ENCODE measurements at regions not wholly inside any gene's neighbourhood (a gene's known extent, or its start where the extent isn't known, plus 50 kb on each side); places are given as distances from the start of the nearest gene placed in this dataset.

DNA sequence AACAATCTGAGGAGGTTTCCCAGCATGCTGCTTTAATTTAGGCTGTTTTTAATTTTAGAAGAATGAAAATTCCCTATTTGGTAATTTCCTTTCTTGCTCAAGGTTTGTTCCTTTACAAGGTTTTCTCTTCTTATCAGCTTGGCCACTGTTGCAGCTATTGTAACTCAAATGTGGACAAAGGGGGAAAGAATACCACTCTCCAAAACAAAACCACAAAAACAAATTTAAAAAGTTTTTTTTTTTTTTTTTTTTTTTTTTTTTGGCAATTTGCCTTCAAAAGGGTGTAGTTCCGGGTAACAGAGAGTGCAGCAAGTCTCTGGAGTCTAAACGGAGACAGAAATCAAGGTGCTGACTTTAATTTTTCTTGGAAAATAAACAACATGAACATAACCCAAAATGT is 306.4 kb upstream of the ARGLU1 start:
- no peak for TF ChIP-seq TAF1 (IDR thresholded peaks at IDR 0.05; ENCODE audit: borderline replicate concordance, low read depth, low read length)
- TF ChIP-seq, protein P1, sequence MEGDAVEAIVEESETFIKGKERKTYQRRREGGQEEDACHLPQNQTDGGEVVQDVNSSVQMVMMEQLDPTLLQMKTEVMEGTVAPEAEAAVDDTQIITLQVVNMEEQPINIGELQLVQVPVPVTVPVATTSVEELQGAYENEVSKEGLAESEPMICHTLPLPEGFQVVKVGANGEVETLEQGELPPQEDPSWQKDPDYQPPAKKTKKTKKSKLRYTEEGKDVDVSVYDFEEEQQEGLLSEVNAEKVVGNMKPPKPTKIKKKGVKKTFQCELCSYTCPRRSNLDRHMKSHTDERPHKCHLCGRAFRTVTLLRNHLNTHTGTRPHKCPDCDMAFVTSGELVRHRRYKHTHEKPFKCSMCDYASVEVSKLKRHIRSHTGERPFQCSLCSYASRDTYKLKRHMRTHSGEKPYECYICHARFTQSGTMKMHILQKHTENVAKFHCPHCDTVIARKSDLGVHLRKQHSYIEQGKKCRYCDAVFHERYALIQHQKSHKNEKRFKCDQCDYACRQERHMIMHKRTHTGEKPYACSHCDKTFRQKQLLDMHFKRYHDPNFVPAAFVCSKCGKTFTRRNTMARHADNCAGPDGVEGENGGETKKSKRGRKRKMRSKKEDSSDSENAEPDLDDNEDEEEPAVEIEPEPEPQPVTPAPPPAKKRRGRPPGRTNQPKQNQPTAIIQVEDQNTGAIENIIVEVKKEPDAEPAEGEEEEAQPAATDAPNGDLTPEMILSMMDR (IDR thresholded peaks at IDR 0.05) = no peak
- TF ChIP-seq POLR2AphosphoS5 (IDR thresholded peaks at IDR 0.05; ENCODE audit: low read depth, low read length) = no peak
- TF ChIP-seq SMC3 (IDR thresholded peaks at IDR 0.05; ENCODE audit: low read depth, low read length) = no peak
- no peak for TF ChIP-seq RAD21 (IDR thresholded peaks at IDR 0.05; ENCODE audit: low read length)
- no peak for TF ChIP-seq MEF2A (IDR thresholded peaks at IDR 0.05; ENCODE audit: borderline replicate concordance, low read depth)
- TF ChIP-seq JUND (IDR thresholded peaks at IDR 0.05) = no peak
- no peak for TF ChIP-seq EP300 (IDR thresholded peaks at IDR 0.05; ENCODE audit: borderline replicate concordance in 1 of 2, low read depth in 1 of 2, low read length in 1 of 2)
- no peak for TF ChIP-seq FOXM1 (IDR thresholded peaks at IDR 0.05; ENCODE audit: low read depth)
- TF ChIP-seq, protein P2, sequence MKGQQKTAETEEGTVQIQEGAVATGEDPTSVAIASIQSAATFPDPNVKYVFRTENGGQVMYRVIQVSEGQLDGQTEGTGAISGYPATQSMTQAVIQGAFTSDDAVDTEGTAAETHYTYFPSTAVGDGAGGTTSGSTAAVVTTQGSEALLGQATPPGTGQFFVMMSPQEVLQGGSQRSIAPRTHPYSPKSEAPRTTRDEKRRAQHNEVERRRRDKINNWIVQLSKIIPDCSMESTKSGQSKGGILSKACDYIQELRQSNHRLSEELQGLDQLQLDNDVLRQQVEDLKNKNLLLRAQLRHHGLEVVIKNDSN (IDR thresholded peaks at IDR 0.05; ENCODE audit: borderline replicate concordance, low read depth) = no peak
- no peak for TF ChIP-seq EZH2phosphoT487 (IDR thresholded peaks at IDR 0.05; ENCODE audit: borderline replicate concordance, low read depth)
